Activated CD8-positive, alpha-beta memory T cell treated with anti-CD3 and anti-CD28 coated beads, Interleukin-2, amount 50 U/mL, for 4 hours (primary cell): ENCODE measurements at regions not wholly inside any gene's neighbourhood (a gene's known extent, or its start where the extent isn't known, plus 50 kb on each side); places are given as distances from the start of the nearest gene placed in this dataset.

Experiments used
- DNase-seq: peaks from one replicate; pipeline ENCODE4 v3.0.0-alpha.2; 2020

GRCh38 chr20:60937585-60937984 is 314.5 kb upstream of the CDH4 start:
- DNase-seq = no peak

GRCh38 chr20:60941379-60941778 is 310.7 kb upstream of the CDH4 start:
- DNase-seq = no peak

DNA sequence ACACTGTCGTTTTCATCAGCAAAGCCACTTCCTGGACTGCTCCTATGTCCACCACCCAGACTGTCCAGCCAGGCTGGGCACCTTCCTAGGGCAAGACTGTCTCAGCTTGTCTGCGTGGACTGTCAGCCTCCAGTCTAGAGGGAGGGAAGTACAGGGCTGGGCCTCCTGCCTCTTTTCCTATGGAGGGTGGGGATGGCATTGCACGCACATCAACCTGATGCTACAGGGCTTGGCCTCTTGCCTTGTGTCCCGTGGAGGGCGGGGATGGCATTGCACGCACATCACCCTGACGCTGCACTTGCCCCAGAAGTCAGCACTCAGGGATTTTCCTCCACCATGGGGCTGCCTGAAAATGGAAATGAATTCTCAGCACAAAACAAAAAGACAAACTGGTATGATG is 304.2 kb upstream of the CDH4 start:
- no peak for DNase-seq

DNA sequence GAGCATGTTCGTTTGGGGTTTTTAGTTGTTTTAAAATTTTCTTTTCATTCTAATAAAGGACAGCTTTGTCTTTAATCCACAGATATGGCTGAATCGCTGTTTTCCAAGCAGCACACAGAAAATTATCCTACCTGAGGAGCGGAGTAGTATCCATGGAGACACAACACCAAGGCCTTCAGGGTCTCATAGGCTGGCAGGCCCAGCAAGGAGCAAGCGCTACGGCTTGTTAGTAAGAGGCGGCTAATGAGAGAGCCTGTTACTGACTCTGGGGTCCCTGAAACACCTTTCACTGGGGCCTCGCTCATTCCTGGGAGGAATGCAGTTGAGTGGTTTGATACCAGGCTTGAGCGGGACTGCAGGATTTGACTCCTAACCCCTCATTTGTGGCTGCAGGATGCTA is 303.8 kb upstream of the CDH4 start:
- no peak for DNase-seq

GRCh38 chr20:60950561-60950960 is 301.5 kb upstream of the CDH4 start:
- DNase-seq = no peak

DNA sequence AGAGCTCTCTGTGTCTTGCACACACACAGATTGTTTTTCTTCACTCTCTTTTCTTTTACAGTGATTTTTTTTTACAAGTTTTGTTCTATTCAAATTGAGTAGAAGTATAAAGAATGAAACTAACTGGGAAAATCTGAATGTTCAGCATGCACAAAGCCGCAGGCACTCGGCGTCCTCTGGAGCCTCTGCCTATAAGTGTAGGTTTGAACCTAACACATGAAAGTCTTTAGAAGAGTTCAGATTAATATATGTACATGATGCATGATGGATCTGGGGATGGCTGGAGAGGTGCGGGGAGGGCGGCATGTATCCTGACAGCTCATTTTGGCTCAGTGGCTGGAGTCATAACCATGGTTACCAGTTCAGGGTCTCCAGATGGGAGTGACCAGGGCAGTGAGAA is 301.1 kb upstream of the CDH4 start:
- no peak for DNase-seq

DNA sequence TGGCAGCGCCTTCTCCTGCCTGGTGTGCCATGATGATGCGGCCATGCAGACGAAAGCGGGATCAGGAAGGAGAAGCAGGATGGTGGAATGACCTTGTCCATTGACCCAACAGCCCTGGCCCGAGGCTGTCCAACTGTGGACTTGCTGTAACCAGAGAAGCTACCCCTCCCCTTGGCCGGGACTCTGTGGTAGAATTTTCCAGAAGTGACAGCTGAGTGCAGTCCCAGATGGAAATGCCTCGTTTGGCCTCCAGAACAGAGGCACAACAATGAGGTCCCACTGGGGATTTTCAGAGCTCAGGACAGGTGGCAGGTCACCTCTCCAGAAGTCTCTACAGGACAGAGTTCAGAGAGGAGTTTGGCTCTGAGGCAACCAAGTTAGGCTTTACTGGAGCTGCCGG is 299.2 kb upstream of the CDH4 start:
- DNase-seq = no peak

DNA sequence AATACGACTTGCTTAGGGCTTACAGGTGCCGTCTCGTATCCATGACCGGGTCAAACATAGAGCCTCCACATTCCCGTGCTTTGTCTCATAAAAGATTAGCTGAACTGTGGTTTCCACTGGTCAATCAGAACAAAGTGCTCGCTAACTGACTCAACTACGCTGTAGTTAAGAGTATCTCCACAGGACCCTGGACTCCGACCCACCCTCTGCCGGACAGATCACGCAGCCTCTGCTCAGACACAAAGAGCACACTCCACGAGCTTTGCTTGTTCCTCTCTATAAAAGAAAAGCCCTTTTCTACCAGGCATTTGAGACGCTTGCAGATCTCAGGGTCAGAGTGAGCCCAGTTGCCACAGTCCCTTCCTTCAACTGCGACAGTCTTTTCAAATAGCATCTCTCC is 298.7 kb upstream of the CDH4 start:
- DNase-seq = no peak

- no peak for DNase-seq
Measured at GRCh38 chr20:60955706-60956105, 296.4 kb upstream of the CDH4 start.

- DNase-seq = no peak
Measured at GRCh38 chr20:60956194-60956593, 295.9 kb upstream of the CDH4 start.

GRCh38 chr20:60957621-60958020 is 294.4 kb upstream of the CDH4 start:
- no peak for DNase-seq

GRCh38 chr20:60959971-60960370 is 292.1 kb upstream of the CDH4 start:
- no peak for DNase-seq

DNA sequence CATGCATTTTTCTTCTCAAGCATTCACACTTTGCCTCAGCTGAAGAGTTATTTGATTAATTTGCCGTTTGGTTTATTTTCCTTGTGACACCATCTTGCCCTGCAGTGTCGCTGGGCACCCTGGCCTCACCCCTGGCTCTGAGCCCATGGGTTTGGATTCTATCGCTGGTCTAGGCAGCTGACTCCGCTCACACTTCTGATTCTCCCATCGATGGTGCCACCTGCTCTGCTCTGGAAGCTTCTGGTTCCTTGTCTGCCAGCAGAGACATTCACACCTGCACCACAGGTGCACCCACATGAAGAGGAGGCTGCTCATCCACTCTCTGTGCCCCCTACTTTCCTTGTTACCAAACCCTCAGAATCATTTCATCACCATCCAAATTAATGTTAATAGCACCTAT is 291.6 kb upstream of the CDH4 start:
- no peak for DNase-seq

- DNase-seq = no peak
Measured at GRCh38 chr20:60961551-60961950, 290.5 kb upstream of the CDH4 start.

DNA sequence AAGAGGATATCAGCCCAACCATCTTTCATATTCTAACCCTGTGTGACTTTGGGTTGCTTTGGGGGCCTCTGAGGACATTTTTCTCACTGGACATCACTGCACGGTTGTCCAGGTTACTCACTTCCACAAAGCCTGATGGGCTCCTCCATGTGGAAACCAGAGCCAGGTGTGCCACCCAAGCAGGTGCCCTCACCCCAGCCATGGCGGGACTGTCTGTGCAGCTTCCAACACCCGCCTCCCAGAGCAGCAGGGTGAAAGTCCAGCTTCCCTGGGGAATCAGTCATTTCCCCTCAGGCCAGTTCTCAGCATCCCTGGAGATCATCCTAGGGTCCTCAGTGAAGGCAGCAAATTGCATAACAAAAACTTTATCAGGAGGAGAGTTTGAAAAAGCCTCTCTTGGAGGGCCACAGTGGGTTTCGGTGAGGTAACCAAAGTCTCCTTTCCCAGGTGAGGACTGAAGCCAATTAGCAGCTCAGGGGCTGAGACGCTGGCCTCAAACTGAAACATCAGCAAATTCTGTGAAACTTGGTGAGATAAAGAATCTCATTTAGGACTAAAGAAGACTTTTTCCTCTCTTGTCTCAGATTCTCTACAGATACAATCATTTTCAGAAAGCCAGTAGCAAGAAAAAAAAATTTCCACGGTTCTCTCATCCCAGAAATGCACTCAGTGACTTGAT is 289.6 kb upstream of the CDH4 start:
- no peak for DNase-seq

DNA sequence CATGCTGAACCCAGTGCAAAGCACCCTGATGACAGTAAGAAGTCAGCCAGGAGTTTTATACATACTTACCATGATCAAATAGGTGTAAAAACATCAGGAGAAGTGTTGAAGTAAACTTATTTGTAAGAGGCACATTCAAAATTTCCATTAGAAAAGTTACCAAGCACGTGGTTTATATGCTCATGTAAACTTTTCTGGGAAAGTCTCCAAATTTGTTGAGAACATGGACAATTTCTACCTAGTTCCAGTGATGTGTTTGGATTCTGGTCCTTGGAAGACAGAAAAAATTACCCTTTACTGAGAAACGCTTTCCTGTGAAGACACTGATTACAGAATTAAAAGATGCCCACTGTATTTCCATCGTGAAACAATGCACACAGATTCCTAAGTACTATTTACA is 288.9 kb upstream of the CDH4 start:
- DNase-seq = no peak

GRCh38 chr20:60964911-60965310 is 287.1 kb upstream of the CDH4 start:
- DNase-seq = no peak

- no peak for DNase-seq
Measured at GRCh38 chr20:60966031-60966430, 286.0 kb upstream of the CDH4 start.

GRCh38 chr20:60966766-60967165 is 285.3 kb upstream of the CDH4 start:
- DNase-seq = no peak

- no peak for DNase-seq
Measured at GRCh38 chr20:60967431-60968316, 284.4 kb upstream of the CDH4 start.

- no peak for DNase-seq
Measured at GRCh38 chr20:60968853-60969720, 283.0 kb upstream of the CDH4 start.

GRCh38 chr20:60970601-60971000 is 281.5 kb upstream of the CDH4 start:
- no peak for DNase-seq

DNA sequence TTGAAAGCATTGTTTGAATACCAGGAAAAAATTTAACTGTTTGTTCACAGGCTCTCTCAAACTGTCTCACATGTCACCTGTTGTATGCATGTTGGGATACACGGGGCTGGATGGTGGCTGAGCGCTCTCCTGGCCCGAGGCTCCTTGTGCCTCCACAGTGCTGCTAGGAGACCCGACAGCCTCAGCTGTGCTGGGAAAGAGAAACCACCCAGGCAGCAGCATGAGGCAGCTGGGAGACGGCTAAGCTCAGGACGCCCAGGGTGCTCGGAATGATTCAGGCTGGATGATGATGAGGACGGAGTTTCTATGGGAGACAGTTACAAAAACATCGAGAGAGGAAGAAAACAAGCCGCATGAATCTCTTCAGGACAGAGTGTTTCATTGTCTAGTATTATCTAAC is 278.0 kb upstream of the CDH4 start:
- no peak for DNase-seq
